ENCODE measurements at regions not wholly inside any gene's neighbourhood (a gene's known extent, or its start where the extent isn't known, plus 50 kb on each side); places are given as distances from the start of the nearest gene placed in this dataset.

- Histone ChIP-seq H3F3A (ENCODE audit: insufficient read depth) (no peaks in the 10 kb centered on the region), H3K4me2 (ENCODE audit: low read depth, low read length, poor library complexity, severe bottlenecking) (no peak overlapping the region), H3K36me3 (ENCODE audit: low read length) (no peaks in the 10 kb centered on the region), H2AFZ (ENCODE audit: low read depth, low read length, severe bottlenecking) (no peak overlapping the region), H3K27ac (ENCODE audit: low read depth, low read length) (no peak overlapping the region), H3K9me3 (ENCODE audit: insufficient read depth, low read length) (no peaks in the 10 kb centered on the region), H3K4me3 (ENCODE audit: insufficient read depth, low read length, poor library complexity, severe bottlenecking) (no peak overlapping the region), H3K9ac (ENCODE audit: low read length) (no peak overlapping the region), H3K27me3 (ENCODE audit: low read length) (no peaks in the 10 kb centered on the region), H3K9me2 (replicated peaks; ENCODE audit: insufficient read depth, low read length) (no peaks in the 10 kb centered on the region), H4K20me1 (ENCODE audit: low read depth, low read length) (no peaks in the 10 kb centered on the region), H3K79me2 (ENCODE audit: insufficient read depth, low read length) (no peaks in the 10 kb centered on the region)
- TF ChIP-seq EZH2phosphoT487 (conservative IDR thresholded peaks at IDR 0.05; ENCODE audit: low read length) = no peak
Observed at GRCh38 chr10:65742906-65743305, 1182.9 kb upstream of the LRRTM3 start.

- H4K20me1 ChIP-seq (ENCODE audit: low read depth, low read length) = no peaks in the 10 kb centered on the region
- no peak overlapping the region for H3K27ac ChIP-seq (ENCODE audit: low read depth, low read length)
- no peak overlapping the region for H2AFZ ChIP-seq (ENCODE audit: low read depth, low read length, severe bottlenecking)
- no peak overlapping the region for H3K4me3 ChIP-seq (ENCODE audit: insufficient read depth, low read length, poor library complexity, severe bottlenecking)
- TF ChIP-seq EZH2phosphoT487 (conservative IDR thresholded peaks at IDR 0.05; ENCODE audit: low read length) (no peak), CTCF (IDR thresholded peaks at IDR 0.05; ENCODE audit: insufficient read depth, low read length, poor library complexity, severe bottlenecking) (no peak)
- no peaks in the 10 kb centered on the region for H3K9me3 ChIP-seq (ENCODE audit: insufficient read depth, low read length)
- no peak overlapping the region for H3K4me2 ChIP-seq (ENCODE audit: low read depth, low read length, poor library complexity, severe bottlenecking)
- H3K9me2 ChIP-seq (replicated peaks; ENCODE audit: insufficient read depth, low read length) = no peaks in the 10 kb centered on the region
- H3K79me2 ChIP-seq (ENCODE audit: insufficient read depth, low read length) = no peaks in the 10 kb centered on the region
- H3K9ac ChIP-seq (ENCODE audit: low read length) = no peak overlapping the region
- H3K36me3 ChIP-seq (ENCODE audit: low read length) = no peaks in the 10 kb centered on the region
- no peaks in the 10 kb centered on the region for H3K27me3 ChIP-seq (ENCODE audit: low read length)
- no peaks in the 10 kb centered on the region for H3F3A ChIP-seq (ENCODE audit: insufficient read depth)
Observed at GRCh38 chr10:65751218-65751617, 1174.6 kb upstream of the LRRTM3 start.

GRCh38 chr10:65751896-65752295, 1173.9 kb upstream of the LRRTM3 start:
- Histone ChIP-seq H3K9me3 (ENCODE audit: insufficient read depth, low read length) (no peaks in the 10 kb centered on the region), H2AFZ (ENCODE audit: low read depth, low read length, severe bottlenecking) (no peak overlapping the region), H3K4me2 (ENCODE audit: low read depth, low read length, poor library complexity, severe bottlenecking) (no peak overlapping the region), H3K9ac (ENCODE audit: low read length) (no peak overlapping the region), H3F3A (ENCODE audit: insufficient read depth) (no peaks in the 10 kb centered on the region), H3K36me3 (ENCODE audit: low read length) (no peaks in the 10 kb centered on the region), H3K79me2 (ENCODE audit: insufficient read depth, low read length) (no peaks in the 10 kb centered on the region), H3K4me3 (ENCODE audit: insufficient read depth, low read length, poor library complexity, severe bottlenecking) (no peak overlapping the region), H3K27me3 (ENCODE audit: low read length) (no peaks in the 10 kb centered on the region), H3K27ac (ENCODE audit: low read depth, low read length) (no peak overlapping the region), H4K20me1 (ENCODE audit: low read depth, low read length) (no peaks in the 10 kb centered on the region), H3K9me2 (replicated peaks; ENCODE audit: insufficient read depth, low read length) (no peaks in the 10 kb centered on the region)
- no peak for TF ChIP-seq EZH2phosphoT487 (conservative IDR thresholded peaks at IDR 0.05; ENCODE audit: low read length)
- no peak for TF ChIP-seq CTCF (IDR thresholded peaks at IDR 0.05; ENCODE audit: insufficient read depth, low read length, poor library complexity, severe bottlenecking)

GRCh38 chr10:65753532-65753931, 1172.3 kb upstream of the LRRTM3 start:
- Histone ChIP-seq H3K4me3 (ENCODE audit: insufficient read depth, low read length, poor library complexity, severe bottlenecking) (no peak overlapping the region), H3K27me3 (ENCODE audit: low read length) (no peaks in the 10 kb centered on the region), H3K79me2 (ENCODE audit: insufficient read depth, low read length) (no peaks in the 10 kb centered on the region), H4K20me1 (ENCODE audit: low read depth, low read length) (no peaks in the 10 kb centered on the region), H3K9me3 (ENCODE audit: insufficient read depth, low read length) (no peaks in the 10 kb centered on the region), H3K4me2 (ENCODE audit: low read depth, low read length, poor library complexity, severe bottlenecking) (no peak overlapping the region), H3K9ac (ENCODE audit: low read length) (no peak overlapping the region), H3F3A (ENCODE audit: insufficient read depth) (no peaks in the 10 kb centered on the region), H3K27ac (ENCODE audit: low read depth, low read length) (no peak overlapping the region), H3K36me3 (ENCODE audit: low read length) (no peaks in the 10 kb centered on the region), H3K9me2 (replicated peaks; ENCODE audit: insufficient read depth, low read length) (no peaks in the 10 kb centered on the region), H2AFZ (ENCODE audit: low read depth, low read length, severe bottlenecking) (no peak overlapping the region)
- TF ChIP-seq CTCF (IDR thresholded peaks at IDR 0.05; ENCODE audit: insufficient read depth, low read length, poor library complexity, severe bottlenecking) = no peak
- TF ChIP-seq EZH2phosphoT487 (conservative IDR thresholded peaks at IDR 0.05; ENCODE audit: low read length) = no peak
